ENCODE measurements at regions not wholly inside any gene's neighbourhood (a gene's known extent, or its start where the extent isn't known, plus 50 kb on each side); places are given as distances from the start of the nearest gene placed in this dataset.
"Not testable (repeated sequence)": the region's sequence is repeated elsewhere in the genome, so short reads cannot be mapped to it uniquely, and the experiment has no call there.

DNA sequence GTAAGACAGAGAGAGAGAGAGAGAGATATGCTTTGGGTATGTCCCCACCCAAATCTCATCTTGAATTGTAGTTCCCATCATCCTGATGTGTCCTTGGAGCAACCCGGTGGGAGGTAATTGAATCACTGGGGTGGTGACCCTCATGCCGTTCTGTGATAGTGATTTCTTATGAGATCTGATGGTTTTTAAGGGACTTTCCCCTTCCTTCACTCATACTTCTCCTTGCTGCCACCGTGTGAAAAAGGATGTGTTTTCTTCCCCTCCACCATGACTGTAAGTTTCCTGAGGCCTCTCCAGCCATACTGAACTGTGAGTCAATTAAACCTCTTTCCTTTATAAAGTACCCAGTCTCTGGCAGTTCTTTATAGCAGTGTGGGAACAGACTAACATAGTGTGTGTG, 60.3 kb downstream of the EOMES start:
- DNase-seq (ENCODE audit: low read depth in 2 of 2): no peak

GRCh38 chr3:27659279-27660021, 62.7 kb downstream of the EOMES start:
- DNase-seq (ENCODE audit: low read depth in 2 of 2): no peak

DNA sequence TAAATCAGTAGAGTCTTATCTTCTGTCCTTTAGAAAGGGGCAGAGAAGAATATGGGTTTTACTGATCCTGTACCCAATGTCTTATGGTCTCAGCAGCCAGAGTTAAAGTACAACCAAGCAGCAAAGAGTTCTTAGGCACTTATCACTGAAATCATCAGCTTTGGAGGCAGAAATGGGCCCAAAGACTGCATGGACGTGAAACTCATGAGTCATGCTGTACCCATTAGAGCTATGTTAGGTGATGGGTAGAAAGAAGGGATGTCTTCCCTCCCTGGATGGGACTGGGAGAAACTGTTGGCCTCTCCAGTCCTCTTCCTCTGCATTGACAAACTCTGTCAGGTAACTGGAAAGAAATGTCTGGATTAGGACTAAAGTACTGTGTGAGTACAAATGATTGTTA, 63.4 kb downstream of the EOMES start:
- no peak for DNase-seq (ENCODE audit: low read depth in 2 of 2)

DNA sequence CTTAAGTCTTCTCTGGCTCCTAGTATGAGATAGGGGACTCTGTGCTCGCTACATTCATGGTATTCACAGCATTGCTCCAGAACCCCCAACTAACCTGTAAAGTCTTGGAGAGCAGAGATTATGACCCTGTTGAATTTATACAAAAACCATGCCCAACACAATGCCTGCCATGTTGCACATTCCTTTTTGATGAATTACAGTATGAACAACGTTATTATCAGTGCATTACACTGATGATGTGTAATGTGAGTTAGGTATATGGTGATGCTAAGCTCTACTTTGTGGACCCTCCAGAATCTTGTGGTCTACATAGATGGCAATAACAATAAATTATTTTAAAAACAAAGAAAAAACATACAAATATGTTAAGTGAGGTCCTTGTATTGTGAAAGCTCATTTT, 64.3 kb downstream of the EOMES start:
- no peak for DNase-seq (ENCODE audit: low read depth in 2 of 2)

- DNase-seq (ENCODE audit: low read depth in 2 of 2): no peak
These were observed 64.7 kb downstream of the EOMES start for GRCh38 chr3:27657404-27657803.

GRCh38 chr3:27656790-27657189, 65.3 kb downstream of the EOMES start:
- no peak for DNase-seq (ENCODE audit: low read depth in 2 of 2)

DNA sequence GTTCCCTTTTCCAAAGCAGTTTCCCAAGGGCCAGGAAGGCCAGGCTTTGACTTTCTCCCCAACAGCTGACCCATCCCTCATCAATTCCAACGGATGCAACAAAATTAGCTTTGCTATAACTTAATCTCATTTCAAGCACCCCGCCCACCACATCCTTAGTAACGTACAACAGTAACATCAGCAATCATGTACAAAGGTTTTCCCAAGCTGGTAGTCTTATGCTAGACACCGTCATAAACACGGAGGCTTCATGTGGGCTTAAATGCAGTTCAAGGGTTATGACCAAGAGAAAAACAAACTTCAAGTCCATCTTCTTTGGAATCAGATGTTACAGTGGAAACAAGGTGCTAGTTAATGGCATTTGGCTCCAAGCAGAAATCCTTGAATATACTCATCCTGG, 66.6 kb downstream of the EOMES start:
- DNase-seq (ENCODE audit: low read depth in 2 of 2): no peak

DNA sequence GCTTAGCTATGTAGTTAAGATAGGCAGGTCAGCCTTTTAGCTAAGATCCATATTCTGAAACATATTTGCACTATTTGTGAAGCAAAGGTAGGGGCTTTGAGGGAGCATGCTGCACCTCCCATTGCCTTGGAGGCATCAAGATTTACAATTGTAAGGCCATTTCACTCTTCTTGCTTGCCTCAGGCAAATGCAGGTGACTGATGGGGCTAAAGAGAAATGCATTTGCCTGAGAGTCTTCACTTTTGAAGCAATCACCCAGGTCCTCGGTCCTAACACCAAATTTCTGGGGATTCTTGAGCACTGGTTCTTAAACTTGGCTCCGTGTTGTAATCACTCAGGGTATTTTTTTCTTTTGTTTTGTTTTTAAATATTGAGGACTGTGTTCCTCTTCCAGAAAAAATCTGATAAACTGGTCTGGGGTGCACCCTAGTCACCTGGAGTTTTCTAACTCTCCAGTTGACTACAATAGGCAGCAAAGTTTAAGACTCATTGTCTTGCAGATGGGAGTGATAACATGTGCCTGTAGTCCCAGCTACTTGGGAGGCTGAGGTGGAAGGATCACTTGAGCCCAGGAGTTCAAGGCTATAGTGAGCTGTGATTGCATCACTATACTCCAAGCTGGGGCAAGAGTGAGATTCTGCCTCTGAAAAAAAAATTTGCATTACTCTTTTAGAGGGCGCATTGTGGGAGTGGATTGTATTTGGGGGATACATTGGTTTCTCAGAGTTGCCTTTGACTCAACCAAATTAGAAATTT, 68.1 kb downstream of the EOMES start:
- no peak for DNase-seq (ENCODE audit: low read depth in 2 of 2)

GRCh38 chr3:27649277-27649676, 72.8 kb downstream of the EOMES start:
- DNase-seq (ENCODE audit: low read depth in 2 of 2): no peak

DNA sequence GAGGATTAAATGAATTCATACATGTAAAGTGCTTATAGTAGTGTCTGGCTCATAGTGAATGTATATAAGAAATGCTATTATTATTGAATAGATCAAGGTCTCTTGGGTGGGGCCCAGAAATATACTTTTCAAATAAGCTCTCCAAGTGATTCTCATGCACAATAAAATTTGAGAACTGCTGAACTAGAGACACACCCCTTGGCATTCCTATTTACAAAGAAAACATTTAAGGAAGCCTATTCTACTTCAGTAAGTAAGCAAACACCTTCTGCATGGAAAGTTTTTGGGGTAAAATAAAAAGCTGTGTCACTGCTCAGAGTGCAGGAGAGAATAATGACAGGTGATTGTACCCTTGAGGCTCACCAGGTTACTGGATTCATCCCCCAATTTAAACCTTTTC, 75.2 kb downstream of the EOMES start:
- DNase-seq (ENCODE audit: low read depth in 2 of 2): no peak

DNA sequence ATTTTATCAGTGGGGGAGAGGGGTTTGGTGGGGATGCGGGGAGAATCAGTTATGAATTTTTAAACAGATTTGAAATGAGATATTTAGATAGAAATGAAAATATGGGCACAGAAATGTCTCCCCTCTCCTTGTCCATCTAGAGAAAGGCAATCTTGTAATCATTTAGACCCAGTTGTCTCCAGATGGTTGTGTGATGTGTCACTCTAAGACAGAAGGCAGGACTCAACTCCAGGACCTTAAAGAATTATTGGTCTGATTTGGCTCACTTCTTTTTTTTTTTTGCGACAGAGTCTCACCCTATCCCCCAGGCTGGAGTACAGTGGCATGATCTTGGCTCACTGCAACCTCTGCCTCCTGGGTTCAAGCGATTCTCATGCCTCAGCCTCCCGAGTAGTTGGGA, 77.2 kb downstream of the EOMES start:
- DNase-seq (ENCODE audit: low read depth in 2 of 2): no peak

DNA sequence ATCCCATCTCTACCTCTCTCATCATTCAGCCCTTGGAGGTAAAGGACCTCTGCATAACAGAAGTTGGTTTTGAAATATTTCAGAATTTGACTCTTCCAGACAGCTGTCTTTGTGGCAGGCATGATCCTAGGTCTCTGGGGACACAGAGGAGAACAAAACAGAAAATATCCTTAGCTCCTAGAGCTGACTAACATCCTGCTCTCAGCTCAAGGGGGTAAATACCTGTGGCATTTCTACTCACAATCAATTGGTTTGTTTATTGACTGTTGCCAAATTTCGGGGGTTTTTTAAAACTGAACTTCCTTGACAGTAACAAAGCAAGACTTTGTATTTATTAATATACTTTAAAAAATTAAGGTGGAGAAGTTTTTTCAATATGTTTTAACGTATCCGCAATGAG, 78.8 kb downstream of the EOMES start:
- DNase-seq (ENCODE audit: low read depth in 2 of 2): peak in 1 of 2 experiments; percentile 33

DNA sequence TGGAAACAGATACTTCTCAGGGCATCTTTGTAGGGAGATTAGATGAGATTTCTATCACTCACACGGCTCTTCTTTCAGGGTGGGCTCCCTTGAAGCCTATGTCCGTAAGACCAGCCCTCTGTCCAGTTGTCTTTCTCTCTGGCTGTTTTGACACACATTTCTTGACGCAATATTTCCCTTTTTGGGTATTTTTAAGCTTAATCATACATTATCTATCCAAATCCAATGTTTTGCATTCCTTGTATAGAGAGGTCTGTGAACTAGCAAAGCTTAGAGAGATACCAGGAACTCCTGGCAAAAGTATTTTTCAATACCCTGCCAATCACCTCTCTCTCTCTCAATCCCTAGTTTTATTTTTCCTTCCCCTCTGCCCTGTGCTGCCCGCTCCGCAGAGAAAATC, 79.3 kb downstream of the EOMES start:
- DNase-seq (ENCODE audit: low read depth in 2 of 2): no peak

DNA sequence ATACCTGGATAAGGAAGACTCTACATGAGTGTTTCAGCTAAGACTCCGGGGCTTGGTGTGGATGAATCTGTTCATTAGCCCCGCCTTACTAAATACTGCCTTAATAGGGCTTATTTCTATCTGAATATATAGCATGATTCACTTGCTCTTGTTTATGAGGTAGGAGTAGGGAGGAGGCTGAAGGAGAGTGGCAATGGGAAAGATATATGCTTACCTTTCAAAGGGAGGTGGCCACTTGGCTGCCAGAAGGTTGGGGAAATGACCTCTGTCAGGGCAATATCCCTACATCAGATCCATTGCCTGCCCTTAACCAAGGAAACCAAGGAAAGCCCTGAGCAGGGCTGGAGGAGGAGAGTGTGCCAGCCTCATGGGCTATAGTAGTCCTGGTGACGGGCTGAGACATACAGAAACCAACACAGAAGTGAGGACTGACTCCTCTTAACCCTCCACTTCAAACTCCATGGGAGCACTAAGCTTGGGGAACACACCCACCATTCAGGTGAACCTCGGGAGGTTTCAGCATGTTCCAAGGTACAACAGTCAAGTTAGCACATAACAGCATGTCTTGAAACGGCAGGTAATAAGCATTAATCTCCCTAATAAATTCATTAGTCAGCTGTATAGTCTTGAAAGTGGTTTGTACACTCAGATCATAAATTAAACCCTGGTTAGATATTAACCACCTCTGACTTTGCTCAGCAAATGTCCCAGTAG, 80.1 kb downstream of the EOMES start:
- no peak for DNase-seq (ENCODE audit: low read depth in 2 of 2)

DNA sequence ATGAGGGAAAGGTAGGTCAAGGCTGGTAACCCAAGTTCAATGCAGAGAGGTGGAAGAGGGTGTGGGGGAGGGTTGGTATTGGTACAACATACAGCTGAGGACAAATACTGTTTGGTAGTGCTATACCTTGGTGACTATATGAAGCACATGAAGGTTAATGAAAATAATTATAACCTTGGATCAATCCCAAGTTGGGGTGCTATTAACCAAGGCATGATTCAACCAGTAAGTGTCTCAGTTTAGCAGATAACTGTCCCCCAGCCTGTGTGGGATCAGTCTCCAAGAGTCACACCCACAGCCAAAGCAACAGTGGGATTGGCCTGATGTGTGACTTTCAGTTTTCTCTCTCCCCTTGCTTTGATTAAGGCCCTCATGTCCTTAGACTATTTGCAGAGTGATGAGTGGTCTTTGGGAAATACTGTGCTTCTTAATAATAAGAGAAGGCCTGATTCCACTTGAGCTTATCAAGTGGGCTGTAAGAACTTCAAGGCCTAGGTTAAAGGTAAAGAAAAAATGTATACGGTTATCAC, 80.8 kb downstream of the EOMES start:
- DNase-seq (ENCODE audit: low read depth in 2 of 2): no peak

- no peak for DNase-seq (ENCODE audit: low read depth in 2 of 2)
These were observed 82.9 kb downstream of the EOMES start for GRCh38 chr3:27639271-27639670.

DNA sequence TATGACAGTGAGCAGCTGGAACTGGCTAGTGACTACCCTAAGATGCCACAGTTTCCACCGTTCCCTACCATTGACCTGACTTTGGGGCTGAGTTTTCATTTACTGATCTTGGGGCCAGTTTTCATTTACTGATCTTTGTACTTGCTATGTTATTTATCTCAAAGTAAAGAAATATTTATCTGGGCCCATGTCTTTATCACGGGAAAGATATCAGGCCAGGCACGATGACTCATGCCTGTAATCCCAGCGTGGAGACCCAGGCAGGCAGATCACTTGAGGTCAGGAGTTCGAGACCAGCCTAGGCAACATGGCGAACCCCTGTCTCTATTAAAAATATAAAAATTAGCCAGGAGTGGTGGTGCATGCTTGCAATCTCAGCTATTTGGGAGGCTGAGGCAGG, 83.5 kb downstream of the EOMES start:
- DNase-seq (ENCODE audit: low read depth in 2 of 2): no peak

GRCh38 chr3:27637346-27637995, 84.7 kb downstream of the EOMES start:
- DNase-seq (ENCODE audit: low read depth in 2 of 2): no peak

GRCh38 chr3:27635006-27635405, 87.1 kb downstream of the EOMES start:
- not testable (repeated sequence) for DNase-seq (ENCODE audit: low read depth in 2 of 2)

DNA sequence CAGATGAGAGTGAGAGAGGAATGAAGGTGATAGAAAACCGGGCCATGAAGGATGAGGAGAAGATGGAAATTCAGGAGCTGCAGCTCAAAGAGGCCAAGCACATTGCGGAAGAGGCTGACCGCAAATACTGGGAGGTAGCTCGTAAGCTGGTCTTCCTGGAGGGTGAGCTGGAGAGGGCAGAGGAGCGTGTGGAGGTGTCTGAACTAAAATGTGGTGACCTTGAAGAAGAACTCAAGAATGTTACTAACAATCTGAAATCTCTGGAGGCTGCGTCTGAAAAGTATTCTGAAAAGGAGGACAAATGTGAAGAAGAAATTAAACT, 88.9 kb downstream of the EOMES start:
- no peak for DNase-seq (ENCODE audit: low read depth in 2 of 2)

GRCh38 chr3:27632431-27633223, 89.5 kb downstream of the EOMES start:
- peak in 1 of 2 experiments; percentile 31 for DNase-seq (ENCODE audit: low read depth in 2 of 2)

Measured in fibroblast of skin of left biceps (primary cell).